Osteoblast (primary cell): ENCODE measurements at regions not wholly inside any gene's neighbourhood (a gene's known extent, or its start where the extent isn't known, plus 50 kb on each side); places are given as distances from the start of the nearest gene placed in this dataset.

Experiments
- DNase-seq: peaks from one replicate; pipeline ENCODE4 v3.0.0; 2011; ENCODE audit warnings: low spot score, mixed read lengths; ENCODE audit not compliant: insufficient read length; ENCODE audit errors: missing footprints
- H2AFZ ChIP-seq: 2 replicates; pipeline ENCODE4 v1.6.0; 2011; ENCODE audit warnings: mild to moderate bottlenecking, low read length
- H3K27ac ChIP-seq: 2 replicates; pipeline ENCODE4 v1.5.1; 2011; ENCODE audit warnings: mild to moderate bottlenecking, low read depth, low read length, moderate library complexity
- H3K27me3 ChIP-seq: 2 replicates; pipeline ENCODE4 v1.6.0; 2012; ENCODE audit warnings: mild to moderate bottlenecking, control low read depth, inconsistent platforms, low read length, moderate library complexity; ENCODE audit not compliant: insufficient read depth
- H3K36me3 ChIP-seq: 2 replicates; pipeline ENCODE4 v1.5.1; 2011; ENCODE audit warnings: mild to moderate bottlenecking, low read length, control low read depth, moderate library complexity; ENCODE audit not compliant: insufficient read depth
- H3K4me1 ChIP-seq: 2 replicates; pipeline ENCODE4 v1.5.1; 2011; ENCODE audit warnings: mild to moderate bottlenecking, low read length, control low read depth, moderate library complexity; ENCODE audit not compliant: insufficient read depth
- H3K4me2 ChIP-seq: 2 replicates; pipeline ENCODE4 v1.6.0; 2011; ENCODE audit warnings: mild to moderate bottlenecking, low read length; ENCODE audit not compliant: insufficient read depth
- H3K4me3 ChIP-seq: fragments of 200-600 bp; sonication (generic); 3 replicates; pipeline ENCODE4 v1.5.1; 2012; ENCODE audit warnings: mild to moderate bottlenecking, low read length, inconsistent platforms; ENCODE audit not compliant: insufficient read depth
- H3K79me2 ChIP-seq: 2 replicates; pipeline ENCODE4 v1.6.0; 2012; ENCODE audit warnings: mild to moderate bottlenecking, low read length, control low read depth, inconsistent platforms; ENCODE audit not compliant: insufficient read depth
- H3K9me3 ChIP-seq: 2 replicates; pipeline ENCODE4 v1.5.1; 2011; ENCODE audit warnings: low read depth, low read length, control low read depth
- H4K20me1 ChIP-seq: 2 replicates; pipeline ENCODE4 v1.6.0; 2012; ENCODE audit warnings: mild to moderate bottlenecking, low read length, control low read depth; ENCODE audit not compliant: insufficient read depth
- TF ChIP-seq, protein P1 (sequence below): IDR thresholded peaks from 2 replicates; pipeline ENCODE4 v1.5.1; 2011; ENCODE audit warnings: mild to moderate bottlenecking, low read depth, low read length, moderate library complexity; ENCODE audit errors: extremely low read depth

GRCh38 chr9:1713841-1714240 is 301.3 kb upstream of the SMARCA2 start:
- Histone ChIP-seq H3K4me2 (no peak overlapping the region), H3K36me3 (no peaks in the 10 kb centered on the region), H3K27me3 (no peaks in the 10 kb centered on the region), H3K79me2 (no peaks in the 10 kb centered on the region), H3K9me3 (no peaks in the 10 kb centered on the region), H3K4me3 (no peak overlapping the region), H2AFZ (no peak overlapping the region), H3K4me1 (no peaks in the 10 kb centered on the region), H4K20me1 (no peaks in the 10 kb centered on the region), H3K27ac (no peak overlapping the region)
- TF ChIP-seq, protein P1, sequence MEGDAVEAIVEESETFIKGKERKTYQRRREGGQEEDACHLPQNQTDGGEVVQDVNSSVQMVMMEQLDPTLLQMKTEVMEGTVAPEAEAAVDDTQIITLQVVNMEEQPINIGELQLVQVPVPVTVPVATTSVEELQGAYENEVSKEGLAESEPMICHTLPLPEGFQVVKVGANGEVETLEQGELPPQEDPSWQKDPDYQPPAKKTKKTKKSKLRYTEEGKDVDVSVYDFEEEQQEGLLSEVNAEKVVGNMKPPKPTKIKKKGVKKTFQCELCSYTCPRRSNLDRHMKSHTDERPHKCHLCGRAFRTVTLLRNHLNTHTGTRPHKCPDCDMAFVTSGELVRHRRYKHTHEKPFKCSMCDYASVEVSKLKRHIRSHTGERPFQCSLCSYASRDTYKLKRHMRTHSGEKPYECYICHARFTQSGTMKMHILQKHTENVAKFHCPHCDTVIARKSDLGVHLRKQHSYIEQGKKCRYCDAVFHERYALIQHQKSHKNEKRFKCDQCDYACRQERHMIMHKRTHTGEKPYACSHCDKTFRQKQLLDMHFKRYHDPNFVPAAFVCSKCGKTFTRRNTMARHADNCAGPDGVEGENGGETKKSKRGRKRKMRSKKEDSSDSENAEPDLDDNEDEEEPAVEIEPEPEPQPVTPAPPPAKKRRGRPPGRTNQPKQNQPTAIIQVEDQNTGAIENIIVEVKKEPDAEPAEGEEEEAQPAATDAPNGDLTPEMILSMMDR, result no peak
- no peak for DNase-seq

- Histone ChIP-seq H3K27ac (no peak overlapping the region), H3K4me3 (no peak overlapping the region), H3K4me2 (no peak overlapping the region), H2AFZ (no peak overlapping the region), H4K20me1 (no peaks in the 10 kb centered on the region), H3K4me1 (no peaks in the 10 kb centered on the region), H3K27me3 (no peaks in the 10 kb centered on the region), H3K9me3 (no peaks in the 10 kb centered on the region), H3K36me3 (no peaks in the 10 kb centered on the region), H3K79me2 (no peaks in the 10 kb centered on the region)
- DNase-seq, result no peak
- TF ChIP-seq, protein P1, result no peak
Measured at GRCh38 chr9:1717882-1718281, 297.3 kb upstream of the SMARCA2 start.

DNA sequence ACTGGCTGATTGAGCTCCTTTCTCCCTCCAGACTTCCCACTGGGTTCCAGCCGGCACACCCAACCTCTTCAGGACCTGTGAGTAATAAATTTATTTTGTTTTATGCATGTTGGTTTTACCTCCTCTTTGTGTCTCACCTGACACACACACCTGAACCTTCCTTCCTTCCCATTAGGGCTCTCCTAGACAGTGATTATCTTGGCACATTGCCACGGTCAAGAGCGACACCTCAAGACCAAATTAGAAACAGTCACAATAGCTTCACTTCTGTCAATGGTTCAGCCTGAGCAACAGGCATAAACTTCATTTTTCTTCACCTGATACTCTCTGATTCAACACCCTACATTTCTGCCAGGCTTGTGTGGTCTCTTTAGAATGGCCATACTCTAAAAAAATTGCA is 296.3 kb upstream of the SMARCA2 start:
- TF ChIP-seq, protein P1, result no peak
- Histone ChIP-seq H2AFZ (no peak overlapping the region), H3K9me3 (no peaks in the 10 kb centered on the region), H3K27me3 (no peaks in the 10 kb centered on the region), H3K36me3 (no peaks in the 10 kb centered on the region), H3K27ac (no peak overlapping the region), H3K4me1 (no peaks in the 10 kb centered on the region), H3K4me2 (no peak overlapping the region), H3K4me3 (no peak overlapping the region), H3K79me2 (no peaks in the 10 kb centered on the region), H4K20me1 (no peaks in the 10 kb centered on the region)
- no peak for DNase-seq

DNA sequence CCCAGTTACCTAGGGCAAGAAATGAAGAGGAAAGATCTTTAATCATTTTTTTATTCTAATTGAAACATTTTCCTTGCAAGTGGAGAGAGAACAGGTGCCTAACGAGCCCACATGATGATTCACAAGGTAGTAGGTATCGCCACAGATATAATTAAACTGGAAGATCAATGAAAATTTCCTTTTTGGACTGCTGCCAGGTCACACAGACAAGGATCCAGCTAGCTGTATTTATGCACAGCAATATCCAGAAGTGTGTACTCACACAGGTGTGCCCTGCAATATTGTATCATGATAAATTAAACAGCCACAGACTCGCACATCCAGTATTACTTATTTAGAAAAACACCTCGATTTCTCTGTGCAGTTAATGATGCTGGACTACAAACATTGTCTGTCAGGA is 294.0 kb upstream of the SMARCA2 start:
- no peaks in the 10 kb centered on the region for H3K79me2 ChIP-seq
- no peaks in the 10 kb centered on the region for H4K20me1 ChIP-seq
- no peaks in the 10 kb centered on the region for H3K9me3 ChIP-seq
- no peak for DNase-seq
- no peaks in the 10 kb centered on the region for H3K27me3 ChIP-seq
- TF ChIP-seq, protein P1, result no peak
- H3K36me3 ChIP-seq, result no peaks in the 10 kb centered on the region
- no peaks in the 10 kb centered on the region for H3K4me1 ChIP-seq
- no peak overlapping the region for H2AFZ ChIP-seq
- no peak overlapping the region for H3K27ac ChIP-seq
- no peak overlapping the region for H3K4me3 ChIP-seq
- no peak overlapping the region for H3K4me2 ChIP-seq
